ENCODE measurements at regions not wholly inside any gene's neighbourhood (a gene's known extent, or its start where the extent isn't known, plus 50 kb on each side); places are given as distances from the start of the nearest gene placed in this dataset.

- no peak for TF ChIP-seq REST (IDR thresholded peaks at IDR 0.05; ENCODE audit: insufficient read depth in 1 of 2, low read depth in 2 of 2, low read length in 2 of 2)
- no peak for TF ChIP-seq POLR2AphosphoS5 (IDR thresholded peaks at IDR 0.05; ENCODE audit: low read depth, low read length)
- TF ChIP-seq SIN3A (IDR thresholded peaks at IDR 0.05; ENCODE audit: borderline replicate concordance, insufficient read depth, low read length): no peak
- TF ChIP-seq TAF1 (IDR thresholded peaks at IDR 0.05; ENCODE audit: borderline replicate concordance, insufficient read depth, low read length): no peak
- no peak for TF ChIP-seq FOXP2 (optimal IDR thresholded peaks at IDR 0.05; ENCODE audit: borderline replicate concordance, extremely low read depth, extremely low read length, insufficient read depth)
Observed at GRCh38 chr6:24987446-24988115, 51.8 kb upstream of the RIPOR2 start.

- no peak for TF ChIP-seq TAF1 (IDR thresholded peaks at IDR 0.05; ENCODE audit: borderline replicate concordance, insufficient read depth, low read length)
- TF ChIP-seq SIN3A (IDR thresholded peaks at IDR 0.05; ENCODE audit: borderline replicate concordance, insufficient read depth, low read length): no peak
- TF ChIP-seq FOXP2 (optimal IDR thresholded peaks at IDR 0.05; ENCODE audit: borderline replicate concordance, extremely low read depth, extremely low read length, insufficient read depth): no peak
- no peak for TF ChIP-seq POLR2AphosphoS5 (IDR thresholded peaks at IDR 0.05; ENCODE audit: low read depth, low read length)
- TF ChIP-seq REST (IDR thresholded peaks at IDR 0.05; ENCODE audit: insufficient read depth in 1 of 2, low read depth in 2 of 2, low read length in 2 of 2): no peak
Observed at GRCh38 chr6:24988562-24988961, 52.8 kb upstream of the RIPOR2 start.

GRCh38 chr6:24990236-24990845 lies 54.6 kb upstream of the RIPOR2 start:
- TF ChIP-seq FOXP2 (optimal IDR thresholded peaks at IDR 0.05; ENCODE audit: borderline replicate concordance, extremely low read depth, extremely low read length, insufficient read depth): no peak
- no peak for TF ChIP-seq SIN3A (IDR thresholded peaks at IDR 0.05; ENCODE audit: borderline replicate concordance, insufficient read depth, low read length)
- TF ChIP-seq TAF1 (IDR thresholded peaks at IDR 0.05; ENCODE audit: borderline replicate concordance, insufficient read depth, low read length): no peak
- no peak for TF ChIP-seq POLR2AphosphoS5 (IDR thresholded peaks at IDR 0.05; ENCODE audit: low read depth, low read length)
- TF ChIP-seq REST (IDR thresholded peaks at IDR 0.05; ENCODE audit: insufficient read depth in 1 of 2, low read depth in 2 of 2, low read length in 2 of 2): no peak

- TF ChIP-seq TAF1 (IDR thresholded peaks at IDR 0.05; ENCODE audit: borderline replicate concordance, insufficient read depth, low read length) (no peak), POLR2AphosphoS5 (IDR thresholded peaks at IDR 0.05; ENCODE audit: low read depth, low read length) (no peak), REST (IDR thresholded peaks at IDR 0.05; ENCODE audit: insufficient read depth in 1 of 2, low read depth in 2 of 2, low read length in 2 of 2) (no peak), SIN3A (IDR thresholded peaks at IDR 0.05; ENCODE audit: borderline replicate concordance, insufficient read depth, low read length) (no peak), FOXP2 (optimal IDR thresholded peaks at IDR 0.05; ENCODE audit: borderline replicate concordance, extremely low read depth, extremely low read length, insufficient read depth) (no peak)
Observed at GRCh38 chr6:24990944-24991809, 55.4 kb upstream of the RIPOR2 start.
